ENCODE measurements at regions not wholly inside any gene's neighbourhood (a gene's known extent, or its start where the extent isn't known, plus 50 kb on each side); places are given as distances from the start of the nearest gene placed in this dataset.

DNA sequence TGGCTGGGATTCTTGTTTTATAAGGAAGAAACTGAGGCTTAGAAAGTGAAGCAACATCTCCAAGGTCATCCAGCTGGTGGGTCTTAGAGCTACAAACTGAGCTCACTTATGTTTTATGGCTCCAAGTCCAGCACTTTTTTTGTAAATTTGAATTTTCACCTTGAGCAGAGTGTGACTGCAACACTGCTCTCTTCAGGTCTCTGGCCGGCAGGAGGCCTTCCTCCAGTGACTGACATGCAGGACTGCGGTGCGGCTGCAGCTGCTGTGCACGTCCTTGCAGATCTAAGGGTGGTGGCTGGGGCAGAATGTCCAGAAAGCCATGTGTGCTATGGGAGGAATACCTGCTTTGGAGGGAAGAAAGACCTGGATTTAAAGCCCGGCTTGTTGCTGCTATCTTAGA lies 284.2 kb upstream of the POU3F1 start:
- TF ChIP-seq, protein P1, sequence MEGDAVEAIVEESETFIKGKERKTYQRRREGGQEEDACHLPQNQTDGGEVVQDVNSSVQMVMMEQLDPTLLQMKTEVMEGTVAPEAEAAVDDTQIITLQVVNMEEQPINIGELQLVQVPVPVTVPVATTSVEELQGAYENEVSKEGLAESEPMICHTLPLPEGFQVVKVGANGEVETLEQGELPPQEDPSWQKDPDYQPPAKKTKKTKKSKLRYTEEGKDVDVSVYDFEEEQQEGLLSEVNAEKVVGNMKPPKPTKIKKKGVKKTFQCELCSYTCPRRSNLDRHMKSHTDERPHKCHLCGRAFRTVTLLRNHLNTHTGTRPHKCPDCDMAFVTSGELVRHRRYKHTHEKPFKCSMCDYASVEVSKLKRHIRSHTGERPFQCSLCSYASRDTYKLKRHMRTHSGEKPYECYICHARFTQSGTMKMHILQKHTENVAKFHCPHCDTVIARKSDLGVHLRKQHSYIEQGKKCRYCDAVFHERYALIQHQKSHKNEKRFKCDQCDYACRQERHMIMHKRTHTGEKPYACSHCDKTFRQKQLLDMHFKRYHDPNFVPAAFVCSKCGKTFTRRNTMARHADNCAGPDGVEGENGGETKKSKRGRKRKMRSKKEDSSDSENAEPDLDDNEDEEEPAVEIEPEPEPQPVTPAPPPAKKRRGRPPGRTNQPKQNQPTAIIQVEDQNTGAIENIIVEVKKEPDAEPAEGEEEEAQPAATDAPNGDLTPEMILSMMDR (IDR thresholded peaks at IDR 0.05; ENCODE audit: low read depth, low read length): no peak
- H3K4me3 ChIP-seq (ENCODE audit: low read depth, low read length): no peak overlapping the region

DNA sequence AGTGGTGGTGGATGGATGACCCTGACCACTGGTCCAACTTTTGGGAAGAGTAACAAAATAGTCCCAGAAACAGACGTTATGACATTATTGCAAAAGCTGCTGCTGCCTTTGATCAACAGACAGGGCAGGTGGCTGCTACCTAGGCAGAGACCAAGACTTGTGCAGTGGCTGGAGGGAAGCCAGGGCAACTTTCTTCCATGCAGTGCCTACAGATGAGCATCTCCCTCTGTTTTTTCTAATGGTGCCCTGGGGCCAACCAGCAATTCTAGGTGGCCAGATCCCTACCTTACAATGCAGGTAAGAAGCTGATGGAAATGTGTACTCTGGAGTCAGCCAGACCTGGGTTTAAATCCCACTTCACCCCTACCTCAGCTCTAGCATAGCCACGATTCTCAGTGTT lies 283.1 kb upstream of the POU3F1 start:
- TF ChIP-seq, protein P1 (IDR thresholded peaks at IDR 0.05; ENCODE audit: low read depth, low read length): no peak

DNA sequence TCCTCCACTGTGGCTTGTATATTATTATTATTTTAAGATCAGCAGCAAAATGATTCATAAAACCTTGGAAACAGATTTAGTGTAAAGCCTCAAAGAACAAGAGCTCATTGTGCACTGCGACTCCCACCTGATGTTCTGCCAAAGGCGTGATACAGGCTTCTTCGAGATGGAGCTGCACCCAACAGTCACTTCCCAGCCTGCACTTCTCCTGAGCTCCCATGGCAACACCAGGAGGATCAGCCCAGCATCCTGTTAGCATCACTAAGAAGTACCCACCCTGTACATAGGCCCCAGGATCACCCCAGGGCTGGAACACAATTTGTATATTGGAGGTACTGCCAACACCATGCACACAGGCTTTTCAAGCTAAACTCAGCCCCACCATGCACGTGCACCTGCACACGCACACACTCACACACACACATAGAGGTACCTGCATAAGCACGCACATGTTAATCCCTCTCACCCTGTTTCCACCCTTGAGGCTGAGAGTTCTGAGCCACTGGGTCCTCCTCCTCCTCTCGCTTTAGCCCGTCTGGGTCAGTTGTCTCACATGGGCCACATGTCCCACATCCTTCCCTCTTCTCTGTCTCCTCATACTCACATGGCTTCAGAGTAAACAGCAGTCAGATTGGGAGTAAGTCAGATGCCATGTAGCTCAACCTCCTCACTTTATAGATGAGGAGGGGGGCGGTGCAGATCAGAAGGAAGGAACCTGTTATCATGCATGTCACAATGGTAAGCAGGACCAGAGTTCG lies 281.9 kb upstream of the POU3F1 start:
- TF ChIP-seq, protein P1 (IDR thresholded peaks at IDR 0.05; ENCODE audit: low read depth, low read length): no peak
- no peak overlapping the region for H3K4me3 ChIP-seq (ENCODE audit: low read depth, low read length)

More for the DNA sequence above, 283.1 kb upstream of the POU3F1 start:
- H3K4me3 ChIP-seq (ENCODE audit: low read depth, low read length): no peak overlapping the region

DNA sequence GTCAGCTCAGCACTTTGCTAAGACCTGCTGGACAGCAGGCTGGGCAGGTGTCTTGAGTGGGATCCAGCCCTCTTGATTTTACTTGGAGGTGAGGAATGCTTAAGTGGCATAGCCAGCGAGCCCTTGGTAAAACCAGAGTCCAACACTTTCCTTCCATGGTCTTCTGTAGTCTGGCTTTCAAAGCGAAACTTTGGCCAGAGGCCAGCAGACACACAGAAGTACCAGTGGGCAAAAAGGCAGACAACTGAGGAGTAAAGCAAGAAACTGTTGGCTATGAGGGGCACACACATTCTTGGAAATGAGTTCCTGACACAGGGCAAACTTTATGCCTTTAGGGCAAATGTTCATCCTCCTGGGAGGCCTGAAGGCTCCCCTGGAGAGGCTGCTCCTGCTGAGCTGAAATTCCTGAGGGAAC lies 281.0 kb upstream of the POU3F1 start:
- H3K4me3 ChIP-seq (ENCODE audit: low read depth, low read length): no peak overlapping the region
- TF ChIP-seq, protein P1 (IDR thresholded peaks at IDR 0.05; ENCODE audit: low read depth, low read length): no peak

DNA sequence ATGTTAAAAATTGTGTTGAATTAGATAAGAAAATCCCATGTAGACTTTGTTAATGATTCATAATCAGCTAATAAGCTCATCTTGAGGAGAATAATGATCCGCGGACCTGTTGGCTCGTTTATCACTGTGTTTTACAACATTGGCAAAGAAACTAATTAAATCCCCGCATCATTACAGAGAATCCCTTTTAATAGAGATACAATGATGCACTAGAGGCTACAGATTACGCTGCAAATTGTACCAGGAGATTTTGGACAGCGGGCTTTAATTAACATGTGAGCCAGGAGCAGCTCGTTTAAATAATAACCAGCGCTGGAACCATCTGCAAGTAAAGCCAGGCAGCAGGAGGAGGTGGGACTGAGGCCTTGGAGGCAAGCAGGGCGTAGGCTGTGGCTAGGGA lies 280.3 kb upstream of the POU3F1 start:
- TF ChIP-seq, protein P1 (IDR thresholded peaks at IDR 0.05; ENCODE audit: low read depth, low read length): no peak
- H3K4me3 ChIP-seq (ENCODE audit: low read depth, low read length): no peak overlapping the region

DNA sequence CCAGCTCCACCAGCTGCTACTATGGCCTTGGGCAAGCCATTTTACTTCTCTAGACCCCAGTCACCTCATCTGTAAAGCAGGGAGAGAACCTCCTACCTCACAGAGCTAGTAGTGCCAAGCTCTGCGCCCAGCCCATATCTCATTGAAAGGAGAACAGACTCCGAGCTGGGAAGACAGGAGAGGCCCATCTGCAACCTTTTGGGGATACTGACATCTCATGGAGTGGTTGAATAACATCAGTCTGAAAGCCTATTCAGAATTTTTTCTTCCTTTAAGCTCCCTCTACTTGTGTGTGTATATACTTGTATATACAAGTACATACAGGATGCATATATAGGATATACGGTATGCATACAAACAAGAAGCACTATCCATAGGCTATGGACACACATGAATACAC lies 279.5 kb upstream of the POU3F1 start:
- TF ChIP-seq, protein P1 (IDR thresholded peaks at IDR 0.05; ENCODE audit: low read depth, low read length): no peak
- H3K4me3 ChIP-seq (ENCODE audit: low read depth, low read length): no peak overlapping the region

DNA sequence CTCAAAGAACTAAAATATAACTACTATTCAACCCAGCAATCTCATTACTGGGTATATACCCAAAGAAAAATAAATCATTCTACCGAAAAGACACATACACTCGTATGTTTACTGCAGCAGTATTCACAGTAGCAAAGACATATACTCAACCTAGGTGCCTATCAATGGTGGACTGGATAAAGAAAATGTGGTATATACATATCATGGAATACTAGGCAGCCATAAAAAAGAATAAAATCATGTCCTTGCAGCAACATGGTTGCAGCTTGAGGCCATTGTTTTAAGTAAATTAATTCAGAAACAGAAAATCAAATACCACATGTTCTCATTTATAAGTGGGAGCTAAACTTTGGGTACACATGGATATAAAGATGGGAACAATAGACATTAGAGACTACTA lies 266.2 kb upstream of the POU3F1 start:
- TF ChIP-seq, protein P1 (IDR thresholded peaks at IDR 0.05; ENCODE audit: low read depth, low read length): no peak

More for the DNA sequence above, 266.2 kb upstream of the POU3F1 start:
- H3K4me3 ChIP-seq (ENCODE audit: low read depth, low read length): no peak overlapping the region

Data from WI38 (cell line).